Neural cell (in vitro differentiated cells): ENCODE measurements at regions not wholly inside any gene's neighbourhood (a gene's known extent, or its start where the extent isn't known, plus 50 kb on each side); places are given as distances from the start of the nearest gene placed in this dataset.

ENCODE experiments used
- POLR2AphosphoS5 ChIP-seq: IDR thresholded peaks from 2 replicates; pipeline ENCODE4 v1.6.1; 2012
- TF ChIP-seq, protein P1 (sequence below): fragments of 450-650 bp; IDR thresholded peaks from 2 replicates; pipeline ENCODE4 v1.5.1; 2014; ENCODE audit warnings: antibody characterized with exemption, mild to moderate bottlenecking, moderate library complexity; ENCODE audit not compliant: poor library complexity, severe bottlenecking

DNA sequence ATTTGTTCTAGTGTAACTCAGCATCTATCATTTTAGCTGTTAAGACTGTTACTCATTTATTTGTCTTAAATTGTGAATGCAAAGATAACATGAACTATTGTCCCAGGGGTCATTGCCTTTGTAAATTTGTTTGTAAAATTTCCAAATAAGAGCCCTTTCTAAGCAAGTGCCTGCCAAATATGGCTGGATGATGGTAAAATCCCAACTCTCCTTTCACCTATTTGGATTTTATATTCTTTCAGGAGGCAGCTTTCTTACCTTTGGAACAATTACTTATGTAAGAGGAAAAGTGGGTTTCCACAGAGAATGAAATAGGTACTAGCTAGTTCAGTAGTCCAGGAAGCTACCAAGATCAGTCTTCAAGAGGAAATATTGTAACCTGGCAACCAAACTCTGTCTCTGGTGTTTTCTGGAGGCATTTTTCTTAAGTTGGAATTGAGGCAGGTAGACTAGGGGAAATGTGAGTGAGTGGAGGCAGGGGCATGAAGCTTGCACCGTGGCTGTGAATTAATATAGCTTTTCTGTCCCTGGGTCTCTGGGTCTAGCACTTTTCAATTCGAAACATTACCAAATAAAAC lies 88.5 kb upstream of the XIST start:
- TF ChIP-seq POLR2AphosphoS5 = no peak
- TF ChIP-seq, protein P1, sequence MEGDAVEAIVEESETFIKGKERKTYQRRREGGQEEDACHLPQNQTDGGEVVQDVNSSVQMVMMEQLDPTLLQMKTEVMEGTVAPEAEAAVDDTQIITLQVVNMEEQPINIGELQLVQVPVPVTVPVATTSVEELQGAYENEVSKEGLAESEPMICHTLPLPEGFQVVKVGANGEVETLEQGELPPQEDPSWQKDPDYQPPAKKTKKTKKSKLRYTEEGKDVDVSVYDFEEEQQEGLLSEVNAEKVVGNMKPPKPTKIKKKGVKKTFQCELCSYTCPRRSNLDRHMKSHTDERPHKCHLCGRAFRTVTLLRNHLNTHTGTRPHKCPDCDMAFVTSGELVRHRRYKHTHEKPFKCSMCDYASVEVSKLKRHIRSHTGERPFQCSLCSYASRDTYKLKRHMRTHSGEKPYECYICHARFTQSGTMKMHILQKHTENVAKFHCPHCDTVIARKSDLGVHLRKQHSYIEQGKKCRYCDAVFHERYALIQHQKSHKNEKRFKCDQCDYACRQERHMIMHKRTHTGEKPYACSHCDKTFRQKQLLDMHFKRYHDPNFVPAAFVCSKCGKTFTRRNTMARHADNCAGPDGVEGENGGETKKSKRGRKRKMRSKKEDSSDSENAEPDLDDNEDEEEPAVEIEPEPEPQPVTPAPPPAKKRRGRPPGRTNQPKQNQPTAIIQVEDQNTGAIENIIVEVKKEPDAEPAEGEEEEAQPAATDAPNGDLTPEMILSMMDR = no peak
